IMR-90 (cell line): ENCODE measurements at regions not wholly inside any gene's neighbourhood (a gene's known extent, or its start where the extent isn't known, plus 50 kb on each side); places are given as distances from the start of the nearest gene placed in this dataset.

ENCODE experiments used
- ATAC-seq: fragments of 200-7000 bp; cut with Tn5 transposase; 2 replicates; pipeline ENCODE4 v1.9.1; 2020; ENCODE audit warnings: low read depth, mild to moderate bottlenecking, moderate library complexity
- BruUV-seq: library from RNA; stranded (reverse); fragments of 400-500 nt; replicated peaks from 2 replicates; lab custom pipeline; 2021; lab: Mats Ljungman, UMichigan
- CTCF ChIA-PET: fragments of 300-600 bp; formaldehyde crosslinking; extraction: SDS; loops from one replicate; lab custom pipeline; 2021; ENCODE audit warnings: antibody characterized with exemption; lab: Yijun Ruan, JAX
- POLR2A ChIA-PET: fragments of 300-600 bp; sonication (Branson Sonifier 250); formaldehyde crosslinking; loops from one replicate; lab custom pipeline; 2022; ENCODE audit warnings: antibody characterized with exemption; ENCODE audit not compliant: unreplicated experiment; lab: Charles Lee
- DNase-seq: peaks from one replicate; pipeline ENCODE4 v3.0.0; 2013
- H2AFZ ChIP-seq: replicated peaks from 2 replicates; pipeline ENCODE3; 2013; ENCODE audit warnings: low read length, mild to moderate bottlenecking; ENCODE audit not compliant: poor library complexity
- H2AK5ac ChIP-seq: 2 replicates; pipeline ENCODE4 v1.6.1; 2013; ENCODE audit warnings: low read depth, low read length, inconsistent platforms
- H2AK9ac ChIP-seq: replicated peaks from 2 replicates; pipeline ENCODE3; 2013; ENCODE audit warnings: mild to moderate bottlenecking, low read depth, low read length, moderate library complexity; ENCODE audit not compliant: poor library complexity
- H2BK120ac ChIP-seq: 2 replicates; pipeline ENCODE4 v1.6.1; 2013; ENCODE audit warnings: low read depth, low read length, inconsistent platforms
- H2BK15ac ChIP-seq: 3 replicates; pipeline ENCODE4 v1.6.1; 2013; ENCODE audit warnings: low read depth, low read length, inconsistent platforms
- H2BK20ac ChIP-seq: 2 replicates; pipeline ENCODE4 v1.6.1; 2013; ENCODE audit warnings: low read depth, mild to moderate bottlenecking, inconsistent platforms, low read length, moderate library complexity
- H2BK5ac ChIP-seq: 2 replicates; pipeline ENCODE4 v1.6.1; 2013; ENCODE audit warnings: mild to moderate bottlenecking, low read depth, low read length, inconsistent platforms; ENCODE audit not compliant: poor library complexity, severe bottlenecking
- H3K14ac ChIP-seq: replicated peaks from 2 replicates; pipeline ENCODE4 v1.6.1; 2013; ENCODE audit warnings: low read depth, low read length, inconsistent platforms
- H3K18ac ChIP-seq: 2 replicates; pipeline ENCODE4 v1.6.1; 2013; ENCODE audit warnings: low read depth, low read length, control low read depth
- H3K23ac ChIP-seq: 2 replicates; pipeline ENCODE4 v1.6.1; 2013; ENCODE audit warnings: low read depth, low read length, inconsistent platforms
- H3K27ac ChIP-seq: 2 replicates; pipeline ENCODE4 v1.5.1; 2013; ENCODE audit warnings: mild to moderate bottlenecking, control low read depth, low read length; ENCODE audit not compliant: insufficient read depth
- H3K27me3 ChIP-seq: 2 replicates; pipeline ENCODE4 v1.6.1; 2013; ENCODE audit warnings: low read length; ENCODE audit not compliant: control insufficient read depth, insufficient read depth
- H3K36me3 ChIP-seq: 2 replicates; pipeline ENCODE4 v1.6.1; 2013; ENCODE audit warnings: low read length, mixed read lengths; ENCODE audit not compliant: control insufficient read depth, insufficient read depth
- H3K4ac ChIP-seq: 2 replicates; pipeline ENCODE4 v1.6.1; 2013; ENCODE audit warnings: low read depth, low read length, inconsistent platforms
- H3K4me1 ChIP-seq: 2 replicates; pipeline ENCODE4 v1.6.1; 2013; ENCODE audit warnings: low read length, mixed read lengths; ENCODE audit not compliant: control insufficient read depth, insufficient read depth
- H3K4me2 ChIP-seq: 2 replicates; pipeline ENCODE4 v1.6.1; 2013; ENCODE audit warnings: low read depth, mild to moderate bottlenecking, control low read depth, low read length, moderate library complexity
- H3K4me3 ChIP-seq: 2 replicates; pipeline ENCODE4 v1.5.1; 2013; ENCODE audit warnings: low read depth, mild to moderate bottlenecking, control low read depth, low read length, moderate library complexity; ENCODE audit not compliant: insufficient read depth
- H3K56ac ChIP-seq: 2 replicates; pipeline ENCODE4 v1.6.1; 2013; ENCODE audit warnings: low read length, inconsistent platforms; ENCODE audit not compliant: insufficient read depth; ENCODE audit errors: extremely low read depth
- H3K79me1 ChIP-seq, 2 experiments: 2 replicates each; pipeline ENCODE4 v1.6.1; 2013; ENCODE audit warnings: low read length in 2 of 2, inconsistent platforms in 1 of 2, low read depth in 1 of 2
- H3K9ac ChIP-seq: 2 replicates; pipeline ENCODE4 v1.6.1; 2013; ENCODE audit warnings: low read depth, low read length, control low read depth
- H3K9me1 ChIP-seq: 2 replicates; pipeline ENCODE4 v1.6.1; 2013; ENCODE audit warnings: low read length, inconsistent platforms; ENCODE audit not compliant: insufficient read depth
- H3K9me3 ChIP-seq: 2 replicates; pipeline ENCODE4 v1.6.1; 2013; ENCODE audit warnings: low read length; ENCODE audit not compliant: control insufficient read depth, insufficient read depth
- H4K20me1 ChIP-seq: 2 replicates; pipeline ENCODE4 v1.6.1; 2013; ENCODE audit warnings: low read length, inconsistent platforms; ENCODE audit not compliant: insufficient read depth
- H4K5ac ChIP-seq: 2 replicates; pipeline ENCODE4 v1.6.1; 2013; ENCODE audit warnings: mild to moderate bottlenecking, low read depth, low read length, control low read depth
- H4K8ac ChIP-seq, 2 experiments: 2 replicates each; pipeline ENCODE4 v1.6.1; 2013; ENCODE audit warnings: low read depth in 2 of 2, low read length in 2 of 2, control low read depth in 1 of 2, inconsistent platforms in 1 of 2
- H4K91ac ChIP-seq: 2 replicates; pipeline ENCODE4 v1.6.1; 2013; ENCODE audit warnings: low read depth, low read length, inconsistent platforms; ENCODE audit not compliant: insufficient read depth
- MAZ ChIP-seq: IDR thresholded peaks from 2 replicates; pipeline ENCODE4 v1.6.1; 2012; ENCODE audit warnings: low read depth, mild to moderate bottlenecking, low read length, improper control_type of control experiment, moderate library complexity, borderline replicate concordance
- MXI1 ChIP-seq: IDR thresholded peaks from 2 replicates; pipeline ENCODE4 v1.6.1; 2012; ENCODE audit warnings: low read depth, mild to moderate bottlenecking, low read length, moderate library complexity, borderline replicate concordance
- RAD21 ChIP-seq: IDR thresholded peaks from 2 replicates; pipeline ENCODE4 v1.6.1; 2012; ENCODE audit warnings: low read length, improper control_type of control experiment
- WGBS, 2 experiments: methylation state at CpG; one replicate each; pipeline versions ENCODE4 v1.1.5 to v1.1.7; 2013; ENCODE audit warnings: missing lambda C conversion rate in 2 of 2; ENCODE audit not compliant: insufficient read length in 1 of 2; ENCODE audit errors: extremely low coverage in 2 of 2; 5-methylcytosine and 5-hydroxymethylcytosine counted together
- dilution Hi-C: fragments of 300-500 bp; cut with HindIII; formaldehyde crosslinking; loops from one replicate; pipeline ENCODE4 v1.14.3; 2018; ENCODE audit warnings: low sequenced_read_pairs; ENCODE audit not compliant: unreplicated experiment
- in situ Hi-C: fragments of 300-500 bp; cut with MboI; formaldehyde crosslinking; loops from 3 replicates; pipeline ENCODE4 v1.14.3; 2019; ENCODE audit warnings: low sequenced_read_pairs, inconsistent platforms, mixed read lengths
- intact Hi-C: fragments of 100-400 bp; cut with micrococcal nuclease; formaldehyde crosslinking; loops from 2 replicates; pipeline ENCODE4 v1.10.0; 2022
- TF ChIP-seq, protein P1 (sequence below): conservative IDR thresholded peaks from 2 replicates; pipeline ENCODE4 v1.5.1; 2012; ENCODE audit warnings: mild to moderate bottlenecking, low read depth, low read length, improper control_type of control experiment

DNA sequence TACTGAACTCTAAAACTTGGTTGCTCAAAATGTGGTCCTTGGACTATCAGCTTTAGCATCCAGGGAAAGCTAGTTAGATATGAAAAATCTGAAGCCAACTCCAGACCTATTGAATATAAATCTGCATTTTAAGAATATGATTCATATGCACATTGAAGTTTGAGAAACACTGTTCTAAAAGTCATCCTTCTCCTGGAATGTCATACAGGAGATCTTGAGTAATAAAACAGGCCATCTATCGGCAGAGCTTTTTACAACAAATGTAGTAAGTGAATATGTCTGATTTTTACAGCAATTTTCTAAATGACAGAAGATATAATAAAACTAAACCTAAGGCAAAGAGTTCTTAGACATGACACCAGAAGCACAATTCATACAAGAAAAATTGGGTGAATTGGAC, 140.4 kb downstream of the PMP22 start:
- no peak overlapping the region for H3K23ac ChIP-seq
- no peak overlapping the region for H2AK5ac ChIP-seq
- no peak overlapping the region for H2BK15ac ChIP-seq
- ATAC-seq (no peak), DNase-seq (no peak)
- H3K14ac ChIP-seq: no peak overlapping the region
- in situ Hi-C loops: no loop called here
- no peak overlapping the region for H2BK120ac ChIP-seq
- H4K91ac ChIP-seq: no peak overlapping the region
- intact Hi-C loops: no loop called here
- no TSS peak for BruUV-seq
- H3K4me3 ChIP-seq: no peak overlapping the region
- H3K9me3 ChIP-seq: no peaks in the 10 kb centered on the region
- H4K20me1 ChIP-seq: no peaks in the 10 kb centered on the region
- H3K79me1 ChIP-seq: no peaks in the 10 kb centered on the region
- H2AFZ ChIP-seq: no peak overlapping the region
- H3K27ac ChIP-seq: no peak overlapping the region
- H4K5ac ChIP-seq: no peak overlapping the region
- no peak overlapping the region for H3K18ac ChIP-seq
- WGBS, 2 experiments: no CpG with 5 or more reads among the region's 1 CpG
- H4K8ac ChIP-seq: no peak overlapping the region
- H3K9ac ChIP-seq: no peak overlapping the region
- no peak overlapping the region for H3K4me2 ChIP-seq
- no peaks in the 10 kb centered on the region for H3K9me1 ChIP-seq
- no peak overlapping the region for H3K56ac ChIP-seq
- TF ChIP-seq RAD21: no peak
- no peak for TF ChIP-seq MAZ
- TF ChIP-seq, protein P1, sequence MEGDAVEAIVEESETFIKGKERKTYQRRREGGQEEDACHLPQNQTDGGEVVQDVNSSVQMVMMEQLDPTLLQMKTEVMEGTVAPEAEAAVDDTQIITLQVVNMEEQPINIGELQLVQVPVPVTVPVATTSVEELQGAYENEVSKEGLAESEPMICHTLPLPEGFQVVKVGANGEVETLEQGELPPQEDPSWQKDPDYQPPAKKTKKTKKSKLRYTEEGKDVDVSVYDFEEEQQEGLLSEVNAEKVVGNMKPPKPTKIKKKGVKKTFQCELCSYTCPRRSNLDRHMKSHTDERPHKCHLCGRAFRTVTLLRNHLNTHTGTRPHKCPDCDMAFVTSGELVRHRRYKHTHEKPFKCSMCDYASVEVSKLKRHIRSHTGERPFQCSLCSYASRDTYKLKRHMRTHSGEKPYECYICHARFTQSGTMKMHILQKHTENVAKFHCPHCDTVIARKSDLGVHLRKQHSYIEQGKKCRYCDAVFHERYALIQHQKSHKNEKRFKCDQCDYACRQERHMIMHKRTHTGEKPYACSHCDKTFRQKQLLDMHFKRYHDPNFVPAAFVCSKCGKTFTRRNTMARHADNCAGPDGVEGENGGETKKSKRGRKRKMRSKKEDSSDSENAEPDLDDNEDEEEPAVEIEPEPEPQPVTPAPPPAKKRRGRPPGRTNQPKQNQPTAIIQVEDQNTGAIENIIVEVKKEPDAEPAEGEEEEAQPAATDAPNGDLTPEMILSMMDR: no peak
- no peak for TF ChIP-seq MXI1
- H2BK5ac ChIP-seq: no peak overlapping the region
- dilution Hi-C loops: no loop called here
- no peaks in the 10 kb centered on the region for H3K36me3 ChIP-seq
- H3K4me1 ChIP-seq: peaks cover 3% of the 10 kb centered on the region; the same call in 1 of the 2 replicates
- ChIA-PET POLR2A (no interaction called here), CTCF (no interaction called here)
- no peak overlapping the region for H2BK20ac ChIP-seq
- no peak overlapping the region for H2AK9ac ChIP-seq
- no peaks in the 10 kb centered on the region for H3K27me3 ChIP-seq
- no peak overlapping the region for H3K4ac ChIP-seq
